Body of pancreas (tissue), 4 donors: ENCODE measurements at regions not wholly inside any gene's neighbourhood (a gene's known extent, or its start where the extent isn't known, plus 50 kb on each side); places are given as distances from the start of the nearest gene placed in this dataset.

ENCODE experiments used
- POLR2A ChIP-seq, 3 donors: fragments of 450-650 bp; IDR thresholded peaks; one replicate each; pipeline ENCODE4 v1.6.1; 2016; ENCODE audit warnings: antibody characterized with exemption in 3 of 3, mild to moderate bottlenecking in 2 of 3
- TF ChIP-seq, protein P1 (sequence below), 7 experiments: fragments of 450-650 bp in 4 of 7; fragments of 200-600 bp in 3 of 7; sonication (generic) in 3 of 7; IDR thresholded peaks; one replicate each; pipeline ENCODE4 v1.5.1; 2016 to 2019; ENCODE audit warnings: antibody characterized with exemption in 7 of 7

DNA sequence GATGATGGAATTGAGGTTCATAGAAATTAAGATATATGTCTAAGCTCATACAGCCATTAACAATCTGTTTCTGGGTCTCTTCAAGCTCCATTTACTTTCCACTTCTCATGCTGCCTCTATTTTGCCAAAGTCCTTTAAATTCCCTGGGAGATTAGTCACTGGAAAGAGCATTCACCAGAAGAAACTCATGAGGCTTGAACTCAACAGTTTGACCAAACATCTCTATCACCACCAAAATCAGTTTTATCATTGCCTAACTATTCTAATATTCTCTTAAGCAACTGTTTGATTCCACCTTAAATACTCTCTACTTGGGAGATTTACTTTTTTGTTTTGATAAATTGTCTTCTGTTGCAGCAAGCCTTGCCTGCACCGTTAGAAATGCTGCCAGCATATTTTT is 881.3 kb downstream of the KCNA4 start:
- TF ChIP-seq, protein P1, sequence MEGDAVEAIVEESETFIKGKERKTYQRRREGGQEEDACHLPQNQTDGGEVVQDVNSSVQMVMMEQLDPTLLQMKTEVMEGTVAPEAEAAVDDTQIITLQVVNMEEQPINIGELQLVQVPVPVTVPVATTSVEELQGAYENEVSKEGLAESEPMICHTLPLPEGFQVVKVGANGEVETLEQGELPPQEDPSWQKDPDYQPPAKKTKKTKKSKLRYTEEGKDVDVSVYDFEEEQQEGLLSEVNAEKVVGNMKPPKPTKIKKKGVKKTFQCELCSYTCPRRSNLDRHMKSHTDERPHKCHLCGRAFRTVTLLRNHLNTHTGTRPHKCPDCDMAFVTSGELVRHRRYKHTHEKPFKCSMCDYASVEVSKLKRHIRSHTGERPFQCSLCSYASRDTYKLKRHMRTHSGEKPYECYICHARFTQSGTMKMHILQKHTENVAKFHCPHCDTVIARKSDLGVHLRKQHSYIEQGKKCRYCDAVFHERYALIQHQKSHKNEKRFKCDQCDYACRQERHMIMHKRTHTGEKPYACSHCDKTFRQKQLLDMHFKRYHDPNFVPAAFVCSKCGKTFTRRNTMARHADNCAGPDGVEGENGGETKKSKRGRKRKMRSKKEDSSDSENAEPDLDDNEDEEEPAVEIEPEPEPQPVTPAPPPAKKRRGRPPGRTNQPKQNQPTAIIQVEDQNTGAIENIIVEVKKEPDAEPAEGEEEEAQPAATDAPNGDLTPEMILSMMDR (IDR thresholded peaks at IDR 0.05) = no peak
- TF ChIP-seq POLR2A (IDR thresholded peaks at IDR 0.05) = no peak
